PC-9 (cell line): ENCODE measurements at regions not wholly inside any gene's neighbourhood (a gene's known extent, or its start where the extent isn't known, plus 50 kb on each side); places are given as distances from the start of the nearest gene placed in this dataset.
"Not testable (repeated sequence)": the region's sequence is repeated elsewhere in the genome, so short reads cannot be mapped to it uniquely, and the experiment has no call there.

Experiments
- EZH2 ChIP-seq: fragments of 200-600 bp; sonication (generic); IDR thresholded peaks from 2 replicates; pipeline ENCODE4 v1.8.0; 2017; ENCODE audit warnings: antibody characterized with exemption, low read depth
- TF ChIP-seq, protein P1 (sequence below): fragments of 200-600 bp; sonication (generic); conservative IDR thresholded peaks from 2 replicates; pipeline ENCODE4 v1.6.1; 2017; ENCODE audit warnings: mixed run types, antibody characterized with exemption, mild to moderate bottlenecking, moderate library complexity

DNA sequence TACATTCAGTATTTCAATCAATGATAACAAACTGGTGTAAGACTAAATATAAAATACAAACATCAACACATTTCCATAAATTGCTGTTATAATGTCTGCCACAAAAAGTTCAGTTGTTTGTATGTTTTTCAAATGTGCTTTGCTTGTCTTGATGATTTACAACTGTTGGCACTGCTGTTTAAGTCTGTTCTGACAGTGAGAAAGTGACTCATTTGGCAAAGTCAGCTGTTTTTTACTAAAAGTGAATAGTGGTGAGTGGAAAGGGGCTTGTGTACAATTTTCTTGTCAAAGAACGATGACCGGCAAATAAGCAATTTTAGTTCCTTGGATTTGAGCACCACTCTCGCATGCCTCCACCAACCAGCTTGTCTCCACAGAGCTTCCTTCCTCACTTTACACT, 244.0 kb downstream of the RTP5 start:
- TF ChIP-seq, protein P1, sequence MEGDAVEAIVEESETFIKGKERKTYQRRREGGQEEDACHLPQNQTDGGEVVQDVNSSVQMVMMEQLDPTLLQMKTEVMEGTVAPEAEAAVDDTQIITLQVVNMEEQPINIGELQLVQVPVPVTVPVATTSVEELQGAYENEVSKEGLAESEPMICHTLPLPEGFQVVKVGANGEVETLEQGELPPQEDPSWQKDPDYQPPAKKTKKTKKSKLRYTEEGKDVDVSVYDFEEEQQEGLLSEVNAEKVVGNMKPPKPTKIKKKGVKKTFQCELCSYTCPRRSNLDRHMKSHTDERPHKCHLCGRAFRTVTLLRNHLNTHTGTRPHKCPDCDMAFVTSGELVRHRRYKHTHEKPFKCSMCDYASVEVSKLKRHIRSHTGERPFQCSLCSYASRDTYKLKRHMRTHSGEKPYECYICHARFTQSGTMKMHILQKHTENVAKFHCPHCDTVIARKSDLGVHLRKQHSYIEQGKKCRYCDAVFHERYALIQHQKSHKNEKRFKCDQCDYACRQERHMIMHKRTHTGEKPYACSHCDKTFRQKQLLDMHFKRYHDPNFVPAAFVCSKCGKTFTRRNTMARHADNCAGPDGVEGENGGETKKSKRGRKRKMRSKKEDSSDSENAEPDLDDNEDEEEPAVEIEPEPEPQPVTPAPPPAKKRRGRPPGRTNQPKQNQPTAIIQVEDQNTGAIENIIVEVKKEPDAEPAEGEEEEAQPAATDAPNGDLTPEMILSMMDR, result not testable (repeated sequence)
- not testable (repeated sequence) for TF ChIP-seq EZH2
